ENCODE measurements at regions not wholly inside any gene's neighbourhood (a gene's known extent, or its start where the extent isn't known, plus 50 kb on each side); places are given as distances from the start of the nearest gene placed in this dataset.

- TF ChIP-seq EZH2 (IDR thresholded peaks at IDR 0.05; ENCODE audit: low read length) (no peak), CTCF (optimal IDR thresholded peaks at IDR 0.05 in 1 of 3, IDR thresholded peaks at IDR 0.05 in 1 of 3, conservative IDR thresholded peaks at IDR 0.05 in 1 of 3; ENCODE audit: extremely low read depth in 1 of 3, insufficient read depth in 2 of 3, low read length in 3 of 3) (no peak)
These were observed 320.7 kb downstream of the MAP2K4 start for GRCh38 chr17:12341328-12341727.
